Activated CD4-positive, alpha-beta T cell treated with anti-CD3 and anti-CD28 coated beads, Interleukin-2, amount 10 ng/mL, durations not matched to agents 24 days and 14 days (primary cell): ENCODE measurements at regions not wholly inside any gene's neighbourhood (a gene's known extent, or its start where the extent isn't known, plus 50 kb on each side); places are given as distances from the start of the nearest gene placed in this dataset.

ENCODE experiments used
- DNase-seq: peaks from one replicate; pipeline ENCODE4 v3.0.0; 2022
- H3K27ac Mint-ChIP-seq: one replicate; pipeline ENCODE4 v1.8.0; 2022; ENCODE audit warnings: mild to moderate bottlenecking, mixed read lengths
- H3K27me3 Mint-ChIP-seq: one replicate; pipeline ENCODE4 v1.8.0; 2022; ENCODE audit warnings: mixed read lengths
- H3K36me3 Mint-ChIP-seq: one replicate; pipeline ENCODE4 v1.8.0; 2022; ENCODE audit warnings: low read depth, mild to moderate bottlenecking, mixed read lengths
- H3K4me1 Mint-ChIP-seq: one replicate; pipeline ENCODE4 v1.8.0; 2021; ENCODE audit warnings: mixed read lengths
- H3K4me3 Mint-ChIP-seq: one replicate; pipeline ENCODE4 v1.8.0; 2022; ENCODE audit warnings: mild to moderate bottlenecking, moderate library complexity, mixed read lengths
- H3K9me3 Mint-ChIP-seq: one replicate; pipeline ENCODE4 v1.8.0; 2021; ENCODE audit warnings: mixed read lengths
- intact Hi-C: fragments of 100-400 bp; cut with micrococcal nuclease; formaldehyde crosslinking; loops from one replicate; pipeline ENCODE4 v1.15.1; 2023

- Mint-ChIP-seq H3K9me3 (no peaks in the 10 kb centered on the region), H3K36me3 (no peaks in the 10 kb centered on the region), H3K27me3 (no peaks in the 10 kb centered on the region), H3K4me3 (no peak overlapping the region), H3K27ac (no peak overlapping the region), H3K4me1 (no peaks in the 10 kb centered on the region)
- DNase-seq: no peak
- intact Hi-C loops: no loop called here
These were observed 1516.2 kb upstream of the PCDH20 start for GRCh38 chr13:62931853-62932252.

- intact Hi-C loops: no loop called here
- no peaks in the 10 kb centered on the region for H3K36me3 Mint-ChIP-seq
- no peak overlapping the region for H3K4me3 Mint-ChIP-seq
These were observed 1508.7 kb upstream of the PCDH20 start for GRCh38 chr13:62924395-62924794.

GRCh38 chr13:62920159-62920558, 1504.5 kb upstream of the PCDH20 start:
- Mint-ChIP-seq H3K4me1 (no peaks in the 10 kb centered on the region), H3K4me3 (no peak overlapping the region), H3K27ac (no peak overlapping the region), H3K9me3 (peaks cover 4% of the 10 kb centered on the region), H3K36me3 (no peaks in the 10 kb centered on the region), H3K27me3 (no peaks in the 10 kb centered on the region)
- intact Hi-C loops: no loop called here
- no peak for DNase-seq

More at GRCh38 chr13:62924395-62924794, 1508.7 kb upstream of the PCDH20 start:
- no peaks in the 10 kb centered on the region for H3K4me1 Mint-ChIP-seq
- no peak overlapping the region for H3K27ac Mint-ChIP-seq
- no peaks in the 10 kb centered on the region for H3K9me3 Mint-ChIP-seq
- DNase-seq: no peak
- no peaks in the 10 kb centered on the region for H3K27me3 Mint-ChIP-seq

DNA sequence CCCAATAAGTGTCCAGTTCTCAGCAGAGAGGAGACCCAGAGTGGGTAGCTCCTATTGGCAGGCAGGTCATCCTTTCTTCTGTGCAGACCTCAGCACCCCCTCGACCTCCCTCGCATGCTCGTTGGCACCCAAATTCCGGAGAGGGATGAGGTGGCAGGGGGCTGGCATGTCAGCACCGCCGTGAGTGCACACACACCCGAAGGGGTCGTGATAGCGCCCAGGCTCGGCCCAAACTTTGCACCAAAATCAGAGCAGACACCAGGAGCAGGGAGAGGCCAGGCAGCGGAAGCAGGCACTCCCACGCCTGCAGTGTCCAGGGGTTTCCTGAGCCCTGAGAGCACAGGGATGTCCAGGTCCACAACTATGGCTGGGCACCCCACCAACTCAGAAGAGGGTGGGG, 1503.8 kb upstream of the PCDH20 start:
- intact Hi-C loops: no loop called here
- DNase-seq: no peak
- no peaks in the 10 kb centered on the region for H3K36me3 Mint-ChIP-seq
- no peaks in the 10 kb centered on the region for H3K27me3 Mint-ChIP-seq
- peaks cover 4% of the 10 kb centered on the region for H3K9me3 Mint-ChIP-seq
- no peak overlapping the region for H3K27ac Mint-ChIP-seq
- H3K4me3 Mint-ChIP-seq: no peak overlapping the region
- H3K4me1 Mint-ChIP-seq: no peaks in the 10 kb centered on the region

DNA sequence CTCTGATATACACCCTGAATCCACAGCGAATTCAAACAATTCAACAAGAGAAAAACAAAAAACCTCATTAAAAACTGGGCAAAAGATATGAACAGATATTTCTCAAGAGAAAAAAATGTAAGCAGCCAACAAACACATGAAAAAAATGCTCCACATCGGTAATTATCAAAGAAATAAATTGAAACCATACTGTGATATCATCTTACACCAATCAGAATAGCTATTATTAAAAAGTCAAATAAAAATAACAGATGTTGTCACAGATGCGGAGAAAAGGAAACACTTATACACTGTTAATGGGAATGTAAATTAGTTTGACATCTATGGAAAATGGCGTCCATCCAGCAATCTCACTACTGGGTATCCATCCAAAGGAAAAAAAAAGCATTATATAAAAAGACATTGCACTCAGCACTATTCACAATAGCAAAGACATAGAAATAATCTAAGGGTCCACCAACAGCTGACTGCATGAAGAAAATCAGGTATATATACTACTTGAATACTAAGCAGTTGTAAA, 1495.0 kb upstream of the PCDH20 start:
- intact Hi-C loops: no loop called here
- Mint-ChIP-seq H3K9me3 (peaks cover 3% of the 10 kb centered on the region), H3K4me1 (no peaks in the 10 kb centered on the region), H3K4me3 (no peak overlapping the region), H3K27ac (no peak overlapping the region), H3K36me3 (no peaks in the 10 kb centered on the region), H3K27me3 (no peaks in the 10 kb centered on the region)
- DNase-seq: no peak

DNA sequence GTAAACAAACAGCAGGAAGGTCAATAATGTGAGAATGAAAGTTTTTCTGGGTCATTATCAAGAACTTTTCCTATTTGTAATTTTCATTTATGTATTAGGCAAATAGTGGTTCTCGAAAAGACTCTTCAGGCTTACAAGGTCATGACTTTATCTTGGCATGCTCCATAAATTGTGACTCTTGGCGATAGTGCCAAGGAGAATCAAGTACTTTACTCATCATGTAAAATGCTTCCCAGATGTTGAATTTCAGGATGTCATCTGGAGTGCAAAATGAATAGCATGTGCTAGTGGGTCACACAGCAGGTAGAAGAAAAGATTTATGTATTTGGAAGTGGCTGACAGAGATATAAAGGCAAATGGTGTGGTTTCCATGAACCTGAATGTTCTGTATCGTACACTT, 1492.7 kb upstream of the PCDH20 start:
- H3K27ac Mint-ChIP-seq: no peak overlapping the region
- no peak for DNase-seq
- peaks cover 3% of the 10 kb centered on the region for H3K9me3 Mint-ChIP-seq
- H3K4me1 Mint-ChIP-seq: no peaks in the 10 kb centered on the region
- H3K36me3 Mint-ChIP-seq: no peaks in the 10 kb centered on the region
- intact Hi-C loops: no loop called here
- no peak overlapping the region for H3K4me3 Mint-ChIP-seq
- H3K27me3 Mint-ChIP-seq: no peaks in the 10 kb centered on the region

- Mint-ChIP-seq H3K27ac (no peak overlapping the region), H3K9me3 (peaks cover 3% of the 10 kb centered on the region), H3K36me3 (no peaks in the 10 kb centered on the region), H3K4me1 (no peaks in the 10 kb centered on the region), H3K4me3 (no peak overlapping the region), H3K27me3 (no peaks in the 10 kb centered on the region)
- intact Hi-C loops: no loop called here
- DNase-seq: no peak
These were observed 1491.2 kb upstream of the PCDH20 start for GRCh38 chr13:62906896-62907295.

- intact Hi-C loops: no loop called here
- Mint-ChIP-seq H3K9me3 (peaks cover 3% of the 10 kb centered on the region), H3K27ac (no peak overlapping the region), H3K4me1 (no peaks in the 10 kb centered on the region), H3K4me3 (no peak overlapping the region), H3K27me3 (no peaks in the 10 kb centered on the region), H3K36me3 (no peaks in the 10 kb centered on the region)
- DNase-seq: no peak
These were observed 1490.8 kb upstream of the PCDH20 start for GRCh38 chr13:62906469-62906868.

GRCh38 chr13:62887046-62887445, 1471.4 kb upstream of the PCDH20 start:
- H3K9me3 Mint-ChIP-seq: peaks cover 3% of the 10 kb centered on the region
- H3K27ac Mint-ChIP-seq: no peak overlapping the region
- no peaks in the 10 kb centered on the region for H3K36me3 Mint-ChIP-seq
- H3K27me3 Mint-ChIP-seq: no peaks in the 10 kb centered on the region
- H3K4me3 Mint-ChIP-seq: no peak overlapping the region
- DNase-seq: no peak
- no peaks in the 10 kb centered on the region for H3K4me1 Mint-ChIP-seq
- intact Hi-C loops: no loop called here

- H3K27ac Mint-ChIP-seq: no peak overlapping the region
- H3K36me3 Mint-ChIP-seq: no peaks in the 10 kb centered on the region
- peaks cover 7% of the 10 kb centered on the region for H3K9me3 Mint-ChIP-seq
- H3K4me3 Mint-ChIP-seq: no peak overlapping the region
- intact Hi-C loops: no loop called here
- no peaks in the 10 kb centered on the region for H3K4me1 Mint-ChIP-seq
- DNase-seq: no peak
- no peaks in the 10 kb centered on the region for H3K27me3 Mint-ChIP-seq
These were observed 1463.4 kb upstream of the PCDH20 start for GRCh38 chr13:62879071-62879470.

DNA sequence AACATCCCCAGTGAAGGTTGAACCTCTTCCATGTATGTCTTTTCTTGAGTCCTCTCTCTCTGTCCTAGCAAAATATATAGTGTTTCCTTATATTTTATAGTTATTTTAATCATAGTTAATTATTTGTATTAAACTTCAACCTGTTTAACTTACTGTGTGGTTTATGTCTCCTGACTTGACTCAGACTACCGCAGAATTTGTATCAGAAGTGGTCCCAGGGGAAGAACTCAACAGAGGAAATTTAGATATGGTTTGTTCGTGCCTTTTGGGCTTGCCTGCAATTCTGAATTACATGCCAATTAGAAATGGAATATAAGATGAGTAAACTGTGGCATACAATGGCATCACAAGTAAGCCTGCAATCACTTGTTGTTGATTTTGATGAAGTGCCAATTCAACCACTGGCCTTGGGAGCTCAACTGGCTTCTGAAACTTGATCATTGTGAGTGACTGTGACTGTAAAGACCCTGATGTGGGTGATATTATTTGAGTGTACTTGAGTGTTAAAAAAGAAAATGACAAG, 1459.5 kb upstream of the PCDH20 start:
- intact Hi-C loops: no loop called here
- H3K36me3 Mint-ChIP-seq: no peaks in the 10 kb centered on the region
- no peak overlapping the region for H3K27ac Mint-ChIP-seq
- DNase-seq: no peak
- no peak overlapping the region for H3K4me3 Mint-ChIP-seq
- no peaks in the 10 kb centered on the region for H3K4me1 Mint-ChIP-seq
- H3K9me3 Mint-ChIP-seq: no peaks in the 10 kb centered on the region
- no peaks in the 10 kb centered on the region for H3K27me3 Mint-ChIP-seq

- no peaks in the 10 kb centered on the region for H3K36me3 Mint-ChIP-seq
- no peak overlapping the region for H3K27ac Mint-ChIP-seq
- H3K4me3 Mint-ChIP-seq: no peak overlapping the region
- H3K27me3 Mint-ChIP-seq: no peaks in the 10 kb centered on the region
- intact Hi-C loops: no loop called here
- H3K9me3 Mint-ChIP-seq: no peaks in the 10 kb centered on the region
- H3K4me1 Mint-ChIP-seq: no peaks in the 10 kb centered on the region
- DNase-seq: no peak
These were observed 1434.7 kb upstream of the PCDH20 start for GRCh38 chr13:62850331-62850730.

DNA sequence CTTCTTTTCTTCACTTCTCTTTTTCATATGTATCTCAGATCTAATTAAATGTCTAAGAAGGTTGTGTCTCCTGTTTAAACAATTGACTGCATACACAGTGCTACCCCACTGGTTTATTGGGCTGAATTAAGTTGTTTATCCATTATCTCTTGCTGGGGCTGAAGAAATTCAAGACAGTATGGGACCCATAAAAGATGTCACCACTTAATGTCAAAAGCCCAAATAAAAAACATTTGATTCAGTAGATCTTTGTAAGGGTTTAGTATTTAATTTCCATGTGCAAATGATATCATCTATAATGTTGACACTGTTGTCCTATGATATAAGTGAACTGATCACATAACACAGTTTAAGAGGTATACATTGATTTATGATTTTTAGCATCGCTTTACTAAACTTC, 1431.9 kb upstream of the PCDH20 start:
- no peaks in the 10 kb centered on the region for H3K27me3 Mint-ChIP-seq
- H3K4me1 Mint-ChIP-seq: no peaks in the 10 kb centered on the region
- no peak for DNase-seq
- H3K4me3 Mint-ChIP-seq: no peak overlapping the region
- intact Hi-C loops: no loop called here
- no peak overlapping the region for H3K27ac Mint-ChIP-seq
- no peaks in the 10 kb centered on the region for H3K36me3 Mint-ChIP-seq
- no peaks in the 10 kb centered on the region for H3K9me3 Mint-ChIP-seq

GRCh38 chr13:62846302-62846701, 1430.7 kb upstream of the PCDH20 start:
- H3K27me3 Mint-ChIP-seq: no peaks in the 10 kb centered on the region
- H3K4me3 Mint-ChIP-seq: no peak overlapping the region
- H3K36me3 Mint-ChIP-seq: no peaks in the 10 kb centered on the region
- H3K9me3 Mint-ChIP-seq: no peaks in the 10 kb centered on the region
- H3K27ac Mint-ChIP-seq: no peak overlapping the region
- intact Hi-C loops: no loop called here
- H3K4me1 Mint-ChIP-seq: no peaks in the 10 kb centered on the region
- no peak for DNase-seq

DNA sequence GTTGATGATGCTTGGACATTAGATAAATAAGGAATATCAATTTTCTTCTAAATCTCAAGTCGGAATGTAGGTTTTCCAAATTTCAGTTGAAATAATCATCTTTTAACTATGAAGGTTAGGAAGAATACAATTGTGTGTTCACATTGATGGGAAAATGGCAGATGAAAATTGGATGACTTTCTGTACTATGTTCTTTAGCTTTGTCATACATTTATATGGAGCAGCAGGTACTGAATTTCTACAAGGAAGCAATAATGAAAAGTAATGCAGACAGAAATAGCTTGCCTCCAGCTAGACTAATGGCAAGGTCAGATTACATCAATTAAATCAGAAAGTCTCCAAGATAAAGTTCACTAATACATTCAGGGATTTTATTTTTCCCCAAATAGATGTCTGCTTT, 1423.7 kb upstream of the PCDH20 start:
- intact Hi-C loops: no loop called here
- H3K9me3 Mint-ChIP-seq: no peaks in the 10 kb centered on the region
- DNase-seq: no peak
- no peak overlapping the region for H3K4me3 Mint-ChIP-seq
- no peaks in the 10 kb centered on the region for H3K27me3 Mint-ChIP-seq
- H3K36me3 Mint-ChIP-seq: no peaks in the 10 kb centered on the region
- H3K4me1 Mint-ChIP-seq: no peaks in the 10 kb centered on the region
- no peak overlapping the region for H3K27ac Mint-ChIP-seq
